ENCODE measurements at regions not wholly inside any gene's neighbourhood (a gene's known extent, or its start where the extent isn't known, plus 50 kb on each side); places are given as distances from the start of the nearest gene placed in this dataset.
"Not testable (repeated sequence)": the region's sequence is repeated elsewhere in the genome, so short reads cannot be mapped to it uniquely, and the experiment has no call there.

DNA sequence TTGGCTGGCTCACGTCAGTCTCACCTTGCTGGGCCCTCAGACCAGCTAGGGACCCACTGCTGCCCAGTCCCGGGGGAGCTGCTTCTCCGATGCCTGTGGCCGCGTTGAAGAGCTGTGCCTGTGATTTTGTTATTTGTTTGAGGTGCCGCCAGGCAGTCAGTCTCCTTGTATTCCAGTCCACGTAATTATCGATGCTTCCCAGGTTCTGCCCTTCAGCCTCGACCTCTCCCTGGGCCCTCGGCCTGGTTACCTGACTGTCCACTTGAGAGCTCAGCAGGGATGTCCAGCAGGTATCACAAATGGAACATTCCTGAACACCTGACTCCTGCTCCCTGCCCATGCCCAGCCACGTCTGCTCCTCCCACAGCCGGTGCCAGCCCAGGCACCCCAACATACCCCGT is 195.9 kb upstream of the HS6ST1 start:
- no peak for DNase-seq

DNA sequence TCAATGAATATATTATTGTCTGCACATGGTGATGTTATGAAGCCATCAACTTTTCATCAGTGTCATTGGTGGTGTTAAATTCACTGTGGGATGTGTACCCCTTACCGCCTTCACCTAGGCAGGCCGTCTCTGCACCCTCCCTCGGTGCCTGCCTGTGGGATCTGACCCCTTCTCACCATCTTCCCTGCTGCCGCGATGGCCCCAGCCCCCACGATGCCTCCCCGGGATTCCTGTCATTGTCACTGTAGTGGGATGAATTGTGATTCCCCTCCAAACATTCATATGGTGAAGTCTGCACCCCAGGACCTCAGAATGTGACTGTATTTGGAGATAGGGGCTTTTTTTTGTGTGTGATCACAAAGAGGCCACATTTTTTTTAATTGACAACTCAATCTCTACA is 198.3 kb upstream of the HS6ST1 start:
- DNase-seq: no peak

DNA sequence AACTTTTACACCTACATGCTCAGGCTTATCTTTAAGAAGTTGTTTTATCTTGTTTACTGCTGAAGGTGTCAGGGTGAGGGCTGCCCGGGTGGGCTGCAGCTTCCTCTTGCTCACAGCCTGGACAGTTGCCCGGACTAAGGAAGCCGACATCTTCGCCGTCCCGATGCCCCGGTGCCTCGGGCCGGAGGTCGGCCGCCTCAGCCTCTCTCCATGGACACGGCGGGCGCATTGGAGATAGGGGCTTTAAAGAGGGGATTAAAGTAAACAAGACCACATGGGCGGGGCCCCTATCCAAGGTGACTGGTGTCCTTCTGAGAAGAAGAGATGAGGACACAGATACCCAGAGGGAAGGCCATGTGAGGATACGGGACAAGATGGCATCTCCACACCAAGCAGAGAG is 200.4 kb upstream of the HS6ST1 start:
- not testable (repeated sequence) for DNase-seq

DNA sequence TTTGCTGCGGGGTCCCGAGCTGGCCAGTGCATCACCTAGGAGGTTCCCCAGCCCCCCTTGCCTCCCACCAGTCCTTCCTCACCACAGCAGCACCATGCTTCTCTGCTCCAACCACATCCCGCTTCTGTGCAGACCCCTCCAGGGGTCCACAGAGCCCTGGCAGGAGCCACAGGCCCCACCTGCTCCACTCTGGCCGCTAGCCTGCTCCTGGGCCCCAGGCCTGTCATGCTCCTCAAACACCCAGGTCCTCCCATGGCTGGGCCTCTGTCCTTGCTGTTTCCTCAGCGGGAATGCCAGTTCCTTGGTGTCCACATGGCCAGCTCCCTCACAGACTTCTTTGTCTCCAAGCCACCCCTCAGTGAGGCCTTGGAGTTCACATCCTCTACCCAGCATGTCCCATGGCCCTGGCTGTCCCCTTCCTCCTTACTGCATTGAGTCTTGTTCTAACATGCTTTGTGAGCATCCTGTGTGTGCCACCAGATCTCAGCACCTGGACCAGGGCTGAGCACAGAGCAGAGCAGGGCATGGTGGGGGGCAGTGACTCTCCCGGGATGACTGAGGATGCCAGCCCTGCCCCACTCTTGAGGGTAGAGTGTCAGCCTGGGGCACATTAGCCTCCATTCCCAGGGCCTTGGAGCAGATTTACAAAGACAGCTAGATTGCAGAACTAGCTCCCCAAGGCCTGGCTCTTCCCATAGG is 201.0 kb upstream of the HS6ST1 start:
- no peak for DNase-seq

GRCh38 chr2:128520340-128520739 is 201.7 kb upstream of the HS6ST1 start:
- DNase-seq: no peak

- no peak for DNase-seq
These were observed 202.1 kb upstream of the HS6ST1 start for GRCh38 chr2:128520791-128521190.

DNA sequence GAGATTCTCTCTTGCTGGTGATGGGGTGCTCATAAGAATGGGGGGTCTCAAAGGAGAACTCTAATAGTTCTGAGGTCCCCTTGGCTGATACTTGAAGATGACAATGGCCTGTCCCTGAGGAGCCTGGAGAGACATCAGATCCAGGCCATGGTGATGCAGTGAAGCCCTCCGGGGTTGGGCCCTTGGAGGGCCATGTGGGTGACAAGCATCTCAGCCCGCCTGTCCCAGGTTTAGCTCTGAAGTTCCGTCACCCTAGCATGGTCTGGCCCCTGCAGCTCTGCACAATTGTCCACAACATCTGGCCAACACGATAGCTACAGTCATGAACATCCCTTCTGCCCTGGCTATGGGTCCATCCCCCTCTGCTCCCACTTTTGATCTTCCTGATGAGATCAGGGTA is 202.8 kb upstream of the HS6ST1 start:
- no peak for DNase-seq

DNA sequence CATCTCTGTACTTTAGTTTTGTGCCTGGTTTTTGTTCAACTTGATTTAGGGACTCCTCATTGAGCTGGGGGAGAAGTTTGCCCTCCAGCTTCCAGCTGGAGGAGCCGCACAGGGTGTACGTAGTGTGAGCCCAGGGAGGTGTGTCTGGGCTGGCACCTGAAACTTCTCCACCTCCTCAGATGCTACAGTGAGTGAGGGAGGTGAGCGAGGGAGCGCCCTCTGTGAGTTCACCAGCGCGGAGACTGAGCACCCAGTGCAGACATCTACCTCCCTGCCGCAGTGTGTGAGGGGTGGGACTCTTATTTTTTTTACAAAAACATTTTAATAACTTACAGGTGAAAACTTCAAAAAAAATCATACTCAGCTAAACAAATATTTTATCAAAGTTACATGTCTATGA is 204.2 kb upstream of the HS6ST1 start:
- no peak for DNase-seq

- DNase-seq: no peak
These were observed 204.8 kb upstream of the HS6ST1 start for GRCh38 chr2:128523457-128523856.

DNA sequence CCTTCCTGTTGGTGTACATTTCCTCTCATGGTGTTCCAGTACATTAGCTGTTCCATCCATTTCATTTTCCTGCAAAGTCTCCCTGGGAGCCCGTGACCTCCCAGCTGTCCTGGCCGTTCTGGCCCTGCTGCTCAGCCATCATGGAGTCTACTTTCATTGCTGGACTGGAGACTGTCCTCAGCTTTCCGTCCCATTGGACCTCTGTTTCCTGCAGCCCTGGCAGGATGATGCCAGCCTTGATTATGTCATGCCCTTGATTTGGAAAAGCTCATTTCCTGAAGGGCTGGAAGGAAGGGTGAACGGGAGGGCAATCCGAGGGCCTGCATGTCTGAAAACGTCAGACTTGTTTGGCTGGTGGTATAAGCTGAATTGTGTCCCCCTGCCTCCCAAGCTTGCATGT is 205.5 kb upstream of the HS6ST1 start:
- no peak for DNase-seq

GRCh38 chr2:128525653-128526052 is 207.0 kb upstream of the HS6ST1 start:
- DNase-seq: no peak

GRCh38 chr2:128526455-128526976 is 207.8 kb upstream of the HS6ST1 start:
- no peak for DNase-seq

DNA sequence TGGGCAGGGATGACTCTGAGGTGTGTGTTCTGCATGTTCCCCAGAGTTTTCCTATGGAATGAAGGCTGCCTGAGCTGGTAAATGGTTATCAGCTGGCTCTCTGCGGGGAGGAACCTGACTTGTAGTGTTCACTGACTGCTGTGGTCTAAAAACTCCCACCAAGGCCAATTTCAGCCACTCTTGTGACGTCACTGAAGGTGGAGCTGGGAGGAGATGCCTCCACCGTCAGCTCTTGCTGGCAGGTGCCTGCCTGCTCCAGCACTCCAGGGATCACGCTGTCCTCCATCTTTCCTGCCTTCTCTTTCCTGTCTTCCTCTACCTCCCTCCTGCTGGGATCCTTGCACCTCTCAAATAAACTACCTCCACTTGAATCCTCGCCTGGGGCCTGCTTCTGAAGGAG is 209.5 kb upstream of the HS6ST1 start:
- no peak for DNase-seq

DNA sequence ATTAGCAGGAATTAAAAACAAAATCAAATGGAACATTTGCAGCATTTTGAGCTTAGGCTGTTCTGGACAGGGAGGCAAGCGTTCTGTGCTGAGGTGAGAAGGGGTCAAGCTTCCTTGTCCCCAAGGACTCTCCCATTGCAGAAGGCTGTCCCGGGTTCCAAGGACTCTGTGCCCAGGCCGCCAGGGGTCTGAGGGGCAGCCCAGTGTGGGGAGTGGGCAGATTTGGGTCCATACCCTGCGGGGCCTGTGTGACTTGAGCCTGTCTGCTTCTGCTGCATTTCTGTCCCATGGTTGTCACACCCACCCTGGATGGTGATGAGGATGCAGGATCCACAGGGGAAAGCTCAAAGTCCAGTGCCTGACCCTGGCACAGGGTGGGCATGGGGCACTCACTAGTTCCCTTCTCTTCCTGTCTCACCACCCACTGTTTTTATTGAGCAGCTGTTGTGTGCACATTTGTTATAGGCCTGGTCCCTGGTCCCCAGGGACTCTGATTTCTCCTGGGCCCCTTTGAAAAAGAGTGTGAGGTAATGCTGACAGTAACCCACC is 211.4 kb upstream of the HS6ST1 start:
- DNase-seq: no peak

DNA sequence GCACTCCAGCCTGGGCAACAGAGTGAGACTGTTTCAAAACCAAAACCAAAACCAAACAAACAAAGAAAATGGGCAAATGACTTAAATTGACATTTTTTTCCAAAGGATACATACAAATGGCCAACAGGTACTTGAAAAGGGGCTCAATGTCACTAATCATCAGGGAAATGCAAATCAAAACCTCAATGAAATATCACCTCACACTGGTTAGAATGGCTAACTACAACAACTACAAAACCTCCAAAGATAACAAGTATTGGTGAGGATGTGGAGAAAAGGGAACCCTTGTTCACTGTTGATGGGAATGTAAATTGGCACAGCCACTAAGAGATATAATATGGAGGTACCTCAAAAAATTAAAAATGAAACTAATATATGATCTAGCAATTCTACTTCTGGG is 213.2 kb upstream of the HS6ST1 start:
- no peak for DNase-seq

DNA sequence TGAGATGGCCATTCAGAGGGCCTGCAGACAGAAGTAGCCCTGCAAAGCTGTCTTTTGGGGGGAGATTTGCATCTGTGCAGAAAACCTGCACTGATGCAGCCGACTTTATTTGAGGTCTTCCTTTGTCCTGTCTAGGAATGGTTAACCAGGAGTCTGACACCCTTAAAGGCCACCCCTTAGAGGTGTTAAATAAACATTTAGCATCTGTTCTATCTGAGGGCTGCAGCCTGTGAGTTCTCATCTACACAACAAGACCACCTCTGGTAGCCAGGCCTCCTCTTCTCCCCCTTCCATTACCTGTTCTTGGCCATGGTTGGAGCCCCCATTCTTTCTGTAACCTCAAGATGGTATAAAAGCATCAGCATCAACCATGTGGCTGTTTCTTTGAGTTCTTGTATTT is 214.4 kb upstream of the HS6ST1 start:
- no peak for DNase-seq

DNA sequence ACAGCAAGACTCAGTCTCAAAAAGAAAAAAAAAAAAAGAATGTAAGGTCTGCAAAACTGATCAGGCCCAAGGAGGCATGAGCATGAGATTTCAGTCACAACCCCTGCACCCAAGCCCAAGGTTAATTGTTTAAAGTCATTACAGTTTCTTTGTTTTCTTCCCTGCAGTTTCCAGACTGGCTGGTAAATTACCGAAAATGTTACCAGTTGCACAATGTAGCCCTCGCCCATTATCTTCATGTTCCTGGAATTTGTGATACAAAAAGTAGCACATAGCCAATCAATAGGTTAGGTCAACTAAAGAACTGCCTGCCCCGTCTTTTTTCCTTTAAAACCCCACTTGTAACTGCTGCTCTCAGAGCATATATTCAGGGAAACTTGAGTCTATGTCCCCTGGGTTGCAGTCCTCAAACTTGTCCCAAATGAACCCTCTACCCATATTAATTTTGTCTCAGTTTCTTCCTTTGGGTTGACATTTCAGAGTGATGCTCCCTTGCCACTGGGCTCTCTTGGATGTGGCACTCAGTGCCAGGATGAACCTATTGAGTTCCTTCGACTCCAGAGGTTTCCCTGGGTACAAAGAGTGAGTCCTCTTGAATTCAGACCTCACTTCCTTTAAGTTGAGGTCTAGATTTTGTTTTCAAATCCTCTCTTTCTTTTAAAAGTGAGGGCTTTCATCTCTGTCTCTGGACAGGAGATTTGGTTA is 216.2 kb upstream of the HS6ST1 start:
- DNase-seq: no peak

GRCh38 chr2:128535953-128536352 is 217.3 kb upstream of the HS6ST1 start:
- no peak for DNase-seq

GRCh38 chr2:128536925-128537620 is 218.4 kb upstream of the HS6ST1 start:
- no peak for DNase-seq

GRCh38 chr2:128537646-128538045 is 219.0 kb upstream of the HS6ST1 start:
- no peak for DNase-seq

GRCh38 chr2:128538396-128538795 is 219.7 kb upstream of the HS6ST1 start:
- DNase-seq: no peak

GRCh38 chr2:128540670-128541069 is 222.0 kb upstream of the HS6ST1 start:
- DNase-seq: no peak

GRCh38 chr2:128541448-128541847 is 222.8 kb upstream of the HS6ST1 start:
- no peak for DNase-seq

- no peak for DNase-seq
These were observed 224.4 kb upstream of the HS6ST1 start for GRCh38 chr2:128543036-128543435.
